Spleen (tissue), 11 donors: ENCODE measurements at regions not wholly inside any gene's neighbourhood (a gene's known extent, or its start where the extent isn't known, plus 50 kb on each side); places are given as distances from the start of the nearest gene placed in this dataset.

Experiments
- DNase-seq: peaks from one replicate; pipeline ENCODE4 v3.0.0-alpha.2; 2020
- H3K27ac ChIP-seq, 8 donors: fragments of 200-600 bp; sonication (generic) in 7 of 8; 1 replicate in 4 of 8; 2 replicates in 4 of 8; pipeline versions ENCODE4 v1.5.0 to v1.8.0; 2016 to 2021; ENCODE audit warnings: inconsistent platforms in 4 of 8, mild to moderate bottlenecking in 4 of 8, moderate library complexity in 1 of 8
- H3K27me3 ChIP-seq, 7 donors: fragments of 200-600 bp; sonication (generic) in 6 of 7; replicated peaks in 1 of 7; 1 replicate in 4 of 7; 2 replicates in 3 of 7; pipeline versions ENCODE4 v1.5.0 to v1.8.0; 2016 to 2021; ENCODE audit warnings: inconsistent platforms in 3 of 7, mild to moderate bottlenecking in 1 of 7
- H3K36me3 ChIP-seq, 6 donors: fragments of 200-600 bp; sonication (generic) in 5 of 6; 1 replicate in 4 of 6; 2 replicates in 2 of 6; pipeline versions ENCODE4 v1.5.0 to v1.8.0; 2016 to 2021; ENCODE audit warnings: inconsistent platforms in 2 of 6
- H3K4me1 ChIP-seq, 6 donors: fragments of 200-600 bp; sonication (generic) in 5 of 6; 1 replicate in 3 of 6; 2 replicates in 3 of 6; pipeline versions ENCODE4 v1.5.0 to v1.8.0; 2016 to 2021; ENCODE audit warnings: inconsistent platforms in 3 of 6
- H3K4me3 ChIP-seq, 8 donors: fragments of 200-600 bp; sonication (generic) in 7 of 8; 1 replicate in 4 of 8; 2 replicates in 4 of 8; pipeline versions ENCODE4 v1.5.0 to v1.8.0; 2016 to 2021; ENCODE audit warnings: inconsistent platforms in 4 of 8, mild to moderate bottlenecking in 4 of 8, moderate library complexity in 2 of 8
- H3K9me3 ChIP-seq, 8 donors: fragments of 200-600 bp; sonication (generic) in 7 of 8; 1 replicate in 4 of 8; 2 replicates in 4 of 8; pipeline versions ENCODE4 v1.5.0 to v1.8.0; 2016 to 2021; ENCODE audit warnings: inconsistent platforms in 4 of 8
- POLR2A ChIP-seq, 3 donors: fragments of 450-650 bp; IDR thresholded peaks; one replicate each; pipeline ENCODE4 v1.5.1; 2017; ENCODE audit warnings: antibody characterized with exemption in 3 of 3, mild to moderate bottlenecking in 1 of 3
- POLR2AphosphoS5 ChIP-seq, 3 donors: sonication (generic); formaldehyde crosslinking; IDR thresholded peaks; one replicate each; pipeline ENCODE4 v1.5.1; 2017; ENCODE audit warnings: antibody characterized with exemption in 3 of 3
- WGBS, 5 donors: extraction: QIAGEN DNeasy Blood & Tissue Kit in 3 of 5; methylation state at CpG; one replicate each; pipeline versions ENCODE4 v1.1.5 to v1.1.7; 2013 to 2018; 5-methylcytosine and 5-hydroxymethylcytosine counted together
- intact Hi-C: fragments of 100-400 bp; cut with DNase I; formaldehyde crosslinking; loops from one replicate; pipeline ENCODE4 v1.15.0; 2023; ENCODE audit warnings: low total_unique reads
- TF ChIP-seq, protein P1 (sequence below), 11 experiments: fragments of 200-600 bp in 7 of 11; fragments of 450-650 bp in 4 of 11; sonication (generic) in 4 of 11; IDR thresholded peaks in 8 of 11; conservative IDR thresholded peaks in 3 of 11; 1 replicate in 7 of 11; 2 replicates in 4 of 11; pipeline versions ENCODE4 v1.4.0 to v1.8.0; 2016 to 2021; ENCODE audit warnings: antibody characterized with exemption in 11 of 11, inconsistent platforms in 4 of 11, mild to moderate bottlenecking in 1 of 11
- donor health status: healthy with polysubstance abuse.
- donor health status: DM: no; HTN: no; CAD: no; lungs with moderate emphysema.
- donor health status: DM: no; HTN: no; CAD: no.
- donor health status: Bipolar disorder and iron deficiency.
- donor health status: healthy.
- donor health status: DM: no; HTN: no; CAD: no.
- donor health status: DM: yes; HTN: yes; CAD: no.

DNA sequence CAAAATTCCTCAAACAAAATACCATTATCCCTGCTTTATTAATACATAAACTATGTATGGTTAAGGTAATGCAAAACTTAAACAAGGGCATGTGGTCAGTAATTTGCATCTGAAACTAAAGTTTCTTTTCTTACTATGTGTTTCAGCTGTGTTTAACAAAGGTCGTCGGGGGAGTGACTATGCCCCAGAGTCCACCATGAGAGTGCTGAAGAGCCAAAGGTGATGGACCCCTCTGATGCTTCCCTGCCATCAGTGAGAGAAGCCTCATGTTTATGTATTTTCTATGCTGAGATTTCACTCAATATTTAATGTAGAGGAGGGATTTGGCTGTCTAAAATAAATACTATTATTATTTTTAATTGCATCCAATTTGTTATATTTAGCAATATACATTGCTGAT, 707.2 kb upstream of the REG3G start:
- Histone ChIP-seq H3K4me1 (no peaks in the 10 kb centered on the region), H3K9me3 (peaks cover 0 to 19% (median 10%) of the 10 kb centered on the region in 8 donors), H3K36me3 (no peaks in the 10 kb centered on the region), H3K27ac (no peak overlapping the region), H3K4me3 (no peak overlapping the region), H3K27me3 (no peaks in the 10 kb centered on the region)
- TF ChIP-seq POLR2A (IDR thresholded peaks at IDR 0.05) (no peak), POLR2AphosphoS5 (IDR thresholded peaks at IDR 0.05) (no peak)
- TF ChIP-seq, protein P1, sequence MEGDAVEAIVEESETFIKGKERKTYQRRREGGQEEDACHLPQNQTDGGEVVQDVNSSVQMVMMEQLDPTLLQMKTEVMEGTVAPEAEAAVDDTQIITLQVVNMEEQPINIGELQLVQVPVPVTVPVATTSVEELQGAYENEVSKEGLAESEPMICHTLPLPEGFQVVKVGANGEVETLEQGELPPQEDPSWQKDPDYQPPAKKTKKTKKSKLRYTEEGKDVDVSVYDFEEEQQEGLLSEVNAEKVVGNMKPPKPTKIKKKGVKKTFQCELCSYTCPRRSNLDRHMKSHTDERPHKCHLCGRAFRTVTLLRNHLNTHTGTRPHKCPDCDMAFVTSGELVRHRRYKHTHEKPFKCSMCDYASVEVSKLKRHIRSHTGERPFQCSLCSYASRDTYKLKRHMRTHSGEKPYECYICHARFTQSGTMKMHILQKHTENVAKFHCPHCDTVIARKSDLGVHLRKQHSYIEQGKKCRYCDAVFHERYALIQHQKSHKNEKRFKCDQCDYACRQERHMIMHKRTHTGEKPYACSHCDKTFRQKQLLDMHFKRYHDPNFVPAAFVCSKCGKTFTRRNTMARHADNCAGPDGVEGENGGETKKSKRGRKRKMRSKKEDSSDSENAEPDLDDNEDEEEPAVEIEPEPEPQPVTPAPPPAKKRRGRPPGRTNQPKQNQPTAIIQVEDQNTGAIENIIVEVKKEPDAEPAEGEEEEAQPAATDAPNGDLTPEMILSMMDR (IDR thresholded peaks at IDR 0.05 in 8 of 11, conservative IDR thresholded peaks at IDR 0.05 in 3 of 11), result no peak
- 67 to 84% (median 78%) methylated on average over 2 of the region's 2 CpGs for WGBS, 5 donors
- intact Hi-C loops, result no loop called here
- no peak for DNase-seq

DNA sequence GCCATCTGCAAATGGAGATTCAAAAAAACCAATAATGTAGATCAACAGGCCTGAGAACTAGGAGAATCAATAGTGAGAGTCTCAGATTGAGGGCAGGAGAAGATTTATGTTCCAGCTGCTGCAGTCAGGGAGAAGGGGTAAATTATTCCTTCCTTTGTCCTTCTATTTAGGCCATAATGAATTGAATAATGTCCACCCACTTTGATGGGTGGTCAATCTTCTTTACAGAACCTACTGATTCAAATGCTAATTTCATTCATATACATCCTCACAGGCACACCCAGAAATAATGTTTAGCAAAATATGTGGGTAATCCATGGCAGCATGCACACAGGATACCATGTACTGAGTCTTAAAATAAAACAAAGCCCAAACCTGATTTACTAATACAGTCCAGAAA, 695.3 kb upstream of the REG3G start:
- TF ChIP-seq, protein P1 (IDR thresholded peaks at IDR 0.05 in 8 of 11, conservative IDR thresholded peaks at IDR 0.05 in 3 of 11), result no peak
- TF ChIP-seq POLR2A (IDR thresholded peaks at IDR 0.05), result no peak
- TF ChIP-seq POLR2AphosphoS5 (IDR thresholded peaks at IDR 0.05), result no peak
- H3K27ac ChIP-seq, result no peak overlapping the region
- DNase-seq, result no peak
- H3K4me1 ChIP-seq, result no peaks in the 10 kb centered on the region
- H3K4me3 ChIP-seq, result no peak overlapping the region
- H3K9me3 ChIP-seq, result no peaks in the 10 kb centered on the region
- no peaks in the 10 kb centered on the region for H3K36me3 ChIP-seq
- intact Hi-C loops, result no loop called here
- H3K27me3 ChIP-seq, result no peaks in the 10 kb centered on the region

DNA sequence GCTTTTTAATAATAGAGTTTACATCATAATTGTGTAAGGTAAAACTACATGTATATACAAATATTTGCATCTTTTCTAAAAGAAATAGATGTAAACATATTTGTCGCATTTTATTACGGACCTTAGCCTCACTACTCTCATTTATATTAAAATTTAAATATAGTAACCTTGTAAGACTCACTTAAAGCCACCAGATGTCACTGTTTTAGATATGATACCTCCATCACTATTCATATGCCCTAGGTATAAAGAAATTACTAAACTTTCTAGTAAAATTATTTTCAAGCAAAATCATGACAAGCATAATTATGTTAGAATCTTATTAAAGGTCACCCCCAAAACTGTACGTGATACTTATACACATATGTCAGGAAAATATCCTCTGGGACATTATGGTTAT, 674.3 kb upstream of the REG3G start:
- DNase-seq, result no peak
- intact Hi-C loops, result no loop called here
- WGBS, 5 donors, result 71 to 79% (median 73%) methylated on average over 3 of the region's 3 CpGs

DNA sequence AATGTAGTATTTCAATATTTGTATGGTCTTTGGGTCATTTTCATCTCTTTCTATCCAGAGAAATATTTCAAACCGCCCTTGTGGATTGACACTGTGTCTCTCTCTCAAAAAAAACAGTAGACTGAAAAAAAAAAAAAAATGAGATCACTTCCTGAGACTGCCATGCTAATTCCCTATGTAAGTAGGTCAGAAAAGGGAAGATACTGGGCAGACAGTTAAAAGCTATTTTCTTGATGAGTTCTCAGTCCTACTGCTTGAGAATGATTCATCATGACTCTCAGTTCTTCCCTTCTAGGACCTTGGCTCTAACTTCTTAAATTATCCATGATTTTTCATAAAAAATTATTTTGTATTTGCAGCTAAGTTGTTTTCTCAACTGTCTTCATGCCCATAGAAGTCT, 672.3 kb upstream of the REG3G start:
- Histone ChIP-seq H3K4me1 (no peaks in the 10 kb centered on the region), H3K27me3 (no peaks in the 10 kb centered on the region), H3K36me3 (no peaks in the 10 kb centered on the region), H3K9me3 (no peaks in the 10 kb centered on the region), H3K27ac (no peak overlapping the region), H3K4me3 (no peak overlapping the region)
- intact Hi-C loops, result no loop called here
- DNase-seq, result no peak
- 81 to 91% (median 83%) methylated on average over 1 of the region's 1 CpG for WGBS, 5 donors
- no peak for TF ChIP-seq POLR2AphosphoS5 (IDR thresholded peaks at IDR 0.05)
- no peak for TF ChIP-seq POLR2A (IDR thresholded peaks at IDR 0.05)
- TF ChIP-seq, protein P1 (IDR thresholded peaks at IDR 0.05 in 8 of 11, conservative IDR thresholded peaks at IDR 0.05 in 3 of 11), result no peak

More for the DNA sequence above, 674.3 kb upstream of the REG3G start:
- Histone ChIP-seq H3K27ac (no peak overlapping the region), H3K4me1 (no peaks in the 10 kb centered on the region), H3K4me3 (no peak overlapping the region), H3K36me3 (no peaks in the 10 kb centered on the region), H3K9me3 (no peaks in the 10 kb centered on the region), H3K27me3 (no peaks in the 10 kb centered on the region)
- no peak for TF ChIP-seq POLR2AphosphoS5 (IDR thresholded peaks at IDR 0.05)
- TF ChIP-seq, protein P1 (IDR thresholded peaks at IDR 0.05 in 8 of 11, conservative IDR thresholded peaks at IDR 0.05 in 3 of 11), result no peak
